GM12878 (cell line): ENCODE measurements at regions not wholly inside any gene's neighbourhood (a gene's known extent, or its start where the extent isn't known, plus 50 kb on each side); places are given as distances from the start of the nearest gene placed in this dataset.

ENCODE experiments used
- ATAC-seq: fragments of 200-7000 bp; cut with Tn5 transposase; 3 replicates; pipeline ENCODE4 v1.9.1; 2020; ENCODE audit warnings: mild to moderate bottlenecking, moderate library complexity
- BruUV-seq: library from RNA; stranded (reverse); fragments of 400-500 nt; replicated peaks from 2 replicates; lab custom pipeline; 2021; lab: Mats Ljungman, UMichigan
- CTCF ChIA-PET: fragments of 300-600 bp; sonication (Branson Sonifier 250); formaldehyde crosslinking; extraction: SDS; loops from one replicate; lab custom pipeline; 2021; ENCODE audit warnings: inconsistent platforms; lab: Yijun Ruan, JAX
- POLR2A ChIA-PET: fragments of 350-600 bp; formaldehyde crosslinking; extraction: SDS; loops from one replicate; lab custom pipeline; 2021; ENCODE audit warnings: inconsistent platforms; lab: Charles Lee
- RAD21 ChIA-PET: fragments of 300-600 bp; sonication (Branson Sonifier 250); formaldehyde crosslinking; loops from one replicate; lab custom pipeline; 2023; ENCODE audit warnings: antibody characterized with exemption; ENCODE audit not compliant: unreplicated experiment; lab: Charles Lee
- SMC1A ChIA-PET: fragments of 300-600 bp; sonication (Branson Sonifier 250); formaldehyde crosslinking; loops from one replicate; lab custom pipeline; 2023; ENCODE audit not compliant: unreplicated experiment, uncharacterized antibody; lab: Charles Lee
- DNase-seq: peaks from one replicate; pipeline ENCODE4 v3.0.0-alpha.2; 2011; ENCODE audit warnings: low read depth, low spot score
- FAIRE-seq: peaks from 3 replicates; lab custom pipeline; 2011; peaks lifted over from hg19 to GRCh38; lab: Jason Lieb, UNC
- H2AFZ ChIP-seq: 2 replicates; pipeline ENCODE4 v1.6.0; 2011; ENCODE audit warnings: low read depth, low read length, control low read depth; ENCODE audit not compliant: control insufficient read depth
- H3K27ac ChIP-seq: 2 replicates; pipeline ENCODE4 v1.5.1; 2011; ENCODE audit warnings: control low read depth; ENCODE audit not compliant: control insufficient read depth, insufficient read depth
- H3K27me3 ChIP-seq, 2 experiments: replicated peaks in 1 of 2; 2 replicates each; pipeline versions ENCODE4 v1.6.0 to v1.6.1; 2011; ENCODE audit warnings: low read length in 1 of 2; ENCODE audit not compliant: control insufficient read depth in 2 of 2, insufficient read depth in 2 of 2
- H3K36me3 ChIP-seq, 2 experiments: 2 replicates each; pipeline ENCODE4 v1.5.1; 2011; ENCODE audit warnings: low read length in 1 of 2; ENCODE audit not compliant: control insufficient read depth in 2 of 2, insufficient read depth in 2 of 2
- H3K4me1 ChIP-seq: 2 replicates; pipeline ENCODE4 v1.6.1; 2011; ENCODE audit warnings: mild to moderate bottlenecking, low read length, moderate library complexity, mixed read lengths; ENCODE audit not compliant: control insufficient read depth, insufficient read depth
- H3K4me2 ChIP-seq: 2 replicates; pipeline ENCODE4 v1.6.0; 2011; ENCODE audit warnings: control low read depth; ENCODE audit not compliant: control insufficient read depth, insufficient read depth
- H3K4me3 ChIP-seq: fragments of 200-600 bp; sonication (generic); 2 replicates; pipeline ENCODE4 v1.5.1; 2016
- H3K79me2 ChIP-seq: 2 replicates; pipeline ENCODE4 v1.6.0; 2011; ENCODE audit warnings: low read length; ENCODE audit not compliant: control insufficient read depth, insufficient read depth
- H3K9ac ChIP-seq: 2 replicates; pipeline ENCODE4 v1.8.0; 2011; ENCODE audit warnings: low read length, control low read depth, mixed read lengths; ENCODE audit not compliant: control insufficient read depth, insufficient read depth
- H3K9me3 ChIP-seq: replicated peaks from 3 replicates; pipeline ENCODE4 v1.5.1; 2011; ENCODE audit warnings: mild to moderate bottlenecking, low read length; ENCODE audit not compliant: control insufficient read depth, insufficient read depth
- H4K20me1 ChIP-seq: 2 replicates; pipeline ENCODE4 v1.6.0; 2011; ENCODE audit not compliant: control insufficient read depth, insufficient read depth
- ATF2 ChIP-seq: IDR thresholded peaks from 2 replicates; pipeline ENCODE4 v1.6.1; 2012; ENCODE audit warnings: low read length, inconsistent platforms
- CREB1 ChIP-seq: IDR thresholded peaks from 2 replicates; pipeline ENCODE4 v1.6.1; 2012; ENCODE audit warnings: low read depth, mild to moderate bottlenecking, inconsistent platforms
- CTCF ChIP-seq, 3 experiments: IDR thresholded peaks in 2 of 3; conservative IDR thresholded peaks in 1 of 3; 2 replicates each; pipeline ENCODE4 v1.5.1; 2011; ENCODE audit warnings: low read depth in 3 of 3, low read length in 3 of 3, mild to moderate bottlenecking in 3 of 3, control low read depth in 2 of 3, moderate library complexity in 2 of 3, inconsistent platforms in 1 of 3, mixed read lengths in 1 of 3; ENCODE audit not compliant: control insufficient read depth in 2 of 3, insufficient read depth in 1 of 3; ENCODE audit errors: extremely low read depth in 1 of 3
- FOXK2 ChIP-seq: fragments of 450-650 bp; IDR thresholded peaks from 2 replicates; pipeline ENCODE4 v1.6.1; 2017; ENCODE audit warnings: mild to moderate bottlenecking, moderate library complexity
- HDGF ChIP-seq: fragments of 450-650 bp; IDR thresholded peaks from 2 replicates; pipeline ENCODE4 v1.6.1; 2016; ENCODE audit warnings: antibody characterized with exemption
- JUNB ChIP-seq: IDR thresholded peaks from 2 replicates; pipeline ENCODE4 v1.6.1; 2016; ENCODE audit warnings: antibody characterized with exemption, mild to moderate bottlenecking
- JUND ChIP-seq: IDR thresholded peaks from 2 replicates; pipeline ENCODE4 v1.6.1; 2012; ENCODE audit warnings: low read depth, mild to moderate bottlenecking, low read length, improper control_type of control experiment, moderate library complexity
- PBX3 ChIP-seq: IDR thresholded peaks from 2 replicates; pipeline ENCODE4 v1.6.1; 2011; ENCODE audit warnings: mild to moderate bottlenecking, low read depth, low read length, moderate library complexity; ENCODE audit not compliant: insufficient replicate concordance
- RCOR1 ChIP-seq: conservative IDR thresholded peaks from 2 replicates; pipeline ENCODE4 v1.6.1; 2012; ENCODE audit warnings: low read depth, low read length, improper control_type of control experiment
- RFX5 ChIP-seq: IDR thresholded peaks from 2 replicates; pipeline ENCODE4 v1.6.1; 2011; ENCODE audit warnings: low read depth, low read length, improper control_type of control experiment
- STAT1 ChIP-seq: fragments of 450-650 bp; conservative IDR thresholded peaks from 2 replicates; pipeline ENCODE4 v1.6.1; 2014; ENCODE audit warnings: antibody characterized with exemption, mild to moderate bottlenecking
- TARDBP ChIP-seq: IDR thresholded peaks from 2 replicates; pipeline ENCODE4 v1.6.1; 2016; ENCODE audit warnings: borderline replicate concordance
- USF1 ChIP-seq: IDR thresholded peaks from 2 replicates; pipeline ENCODE4 v1.6.1; 2011; ENCODE audit warnings: borderline replicate concordance, low read depth, mild to moderate bottlenecking, moderate library complexity, mixed read lengths, low read length; ENCODE audit not compliant: insufficient read depth; ENCODE audit errors: extremely low read length
- ZBED1 ChIP-seq: IDR thresholded peaks from 2 replicates; pipeline ENCODE4 v1.6.1; 2016; ENCODE audit warnings: borderline replicate concordance
- WGBS: methylation state at CpG from one replicate; pipeline ENCODE4 v1.1.6; 2016; ENCODE audit warnings: low lambda C conversion rate; ENCODE audit not compliant: insufficient replicate concordance, insufficient coverage; ENCODE audit errors: missing lambda C conversion rate; 5-methylcytosine and 5-hydroxymethylcytosine counted together
- in situ Hi-C: fragments of 300-500 bp; cut with MboI; formaldehyde crosslinking; loops from 9 replicates; pipeline ENCODE4 v1.14.3; 2018; ENCODE audit warnings: mixed read lengths
- intact Hi-C: fragments of 100-400 bp; cut with micrococcal nuclease; formaldehyde crosslinking; loops from one replicate; pipeline ENCODE4 v1.14.2; 2022; ENCODE audit not compliant: unreplicated experiment
- TF ChIP-seq, protein P1 (sequence below): fragments of 450-650 bp; IDR thresholded peaks from 2 replicates; pipeline ENCODE4 v1.6.1; 2017; ENCODE audit warnings: mild to moderate bottlenecking, moderate library complexity

DNA sequence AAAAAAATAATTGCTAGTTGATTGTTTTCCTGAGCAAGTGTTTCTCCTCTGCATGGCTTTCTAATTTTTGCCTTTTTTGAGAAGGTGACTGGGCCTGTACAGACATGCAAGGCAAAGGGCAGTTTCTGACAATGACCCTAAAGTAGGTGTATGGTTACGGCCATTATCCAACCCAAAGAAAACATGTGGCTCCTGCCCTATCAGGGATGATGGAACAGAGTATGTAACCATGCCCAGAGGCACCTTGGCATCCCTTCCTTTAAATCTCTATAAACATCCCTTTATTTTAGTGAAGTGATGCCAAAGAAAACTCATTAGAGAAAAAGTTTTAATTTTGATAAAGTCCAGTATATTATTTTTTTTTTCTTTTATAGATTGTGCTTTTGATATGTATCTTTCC, 217.5 kb downstream of the LPIN1 start:
- in situ Hi-C loops (no loop called here), intact Hi-C loops (no loop called here)
- Histone ChIP-seq H3K27ac (no peak overlapping the region), H3K9ac (no peak overlapping the region), H3K36me3 (no peaks in the 10 kb centered on the region; a peak in 2 of 4 replicates), H3K4me1 (no peaks in the 10 kb centered on the region), H2AFZ (no peak overlapping the region), H3K27me3 (no peaks in the 10 kb centered on the region), H3K4me2 (no peak overlapping the region), H3K79me2 (no peaks in the 10 kb centered on the region), H3K9me3 (no peaks in the 10 kb centered on the region; the same call in 2 of the 3 replicates), H4K20me1 (no peaks in the 10 kb centered on the region), H3K4me3 (no peak overlapping the region)
- 81% methylated on average over 1 of the region's 1 CpG for WGBS
- POLR2A ChIA-PET: no interaction called here
- SMC1A ChIA-PET: interaction anchor here (2.2 kb wide), 1 partner anchor 9 kb away, joined by 6 read pairs; no protein-coding TSS in a partner anchor
- CTCF ChIA-PET: interaction anchor here (0.9 kb wide), 1 partner anchor 91 kb away, joined by 3 read pairs; no protein-coding TSS in a partner anchor
- no peak for FAIRE-seq
- no peak for ATAC-seq
- RAD21 ChIA-PET: no interaction called here
- no TSS peak for BruUV-seq
- DNase-seq: no peak
- TF ChIP-seq ZBED1: no peak
- TF ChIP-seq TARDBP: no peak
- TF ChIP-seq CTCF (IDR thresholded peaks at IDR 0.05 in 2 of 3, conservative IDR thresholded peaks at IDR 0.05 in 1 of 3; ENCODE audit: control insufficient read depth in 2 of 3, extremely low read depth in 1 of 3, insufficient read depth in 1 of 3, low read depth in 3 of 3, low read length in 3 of 3): no peak
- no peak for TF ChIP-seq FOXK2
- TF ChIP-seq JUNB: no peak
- TF ChIP-seq USF1: no peak
- TF ChIP-seq, protein P1, sequence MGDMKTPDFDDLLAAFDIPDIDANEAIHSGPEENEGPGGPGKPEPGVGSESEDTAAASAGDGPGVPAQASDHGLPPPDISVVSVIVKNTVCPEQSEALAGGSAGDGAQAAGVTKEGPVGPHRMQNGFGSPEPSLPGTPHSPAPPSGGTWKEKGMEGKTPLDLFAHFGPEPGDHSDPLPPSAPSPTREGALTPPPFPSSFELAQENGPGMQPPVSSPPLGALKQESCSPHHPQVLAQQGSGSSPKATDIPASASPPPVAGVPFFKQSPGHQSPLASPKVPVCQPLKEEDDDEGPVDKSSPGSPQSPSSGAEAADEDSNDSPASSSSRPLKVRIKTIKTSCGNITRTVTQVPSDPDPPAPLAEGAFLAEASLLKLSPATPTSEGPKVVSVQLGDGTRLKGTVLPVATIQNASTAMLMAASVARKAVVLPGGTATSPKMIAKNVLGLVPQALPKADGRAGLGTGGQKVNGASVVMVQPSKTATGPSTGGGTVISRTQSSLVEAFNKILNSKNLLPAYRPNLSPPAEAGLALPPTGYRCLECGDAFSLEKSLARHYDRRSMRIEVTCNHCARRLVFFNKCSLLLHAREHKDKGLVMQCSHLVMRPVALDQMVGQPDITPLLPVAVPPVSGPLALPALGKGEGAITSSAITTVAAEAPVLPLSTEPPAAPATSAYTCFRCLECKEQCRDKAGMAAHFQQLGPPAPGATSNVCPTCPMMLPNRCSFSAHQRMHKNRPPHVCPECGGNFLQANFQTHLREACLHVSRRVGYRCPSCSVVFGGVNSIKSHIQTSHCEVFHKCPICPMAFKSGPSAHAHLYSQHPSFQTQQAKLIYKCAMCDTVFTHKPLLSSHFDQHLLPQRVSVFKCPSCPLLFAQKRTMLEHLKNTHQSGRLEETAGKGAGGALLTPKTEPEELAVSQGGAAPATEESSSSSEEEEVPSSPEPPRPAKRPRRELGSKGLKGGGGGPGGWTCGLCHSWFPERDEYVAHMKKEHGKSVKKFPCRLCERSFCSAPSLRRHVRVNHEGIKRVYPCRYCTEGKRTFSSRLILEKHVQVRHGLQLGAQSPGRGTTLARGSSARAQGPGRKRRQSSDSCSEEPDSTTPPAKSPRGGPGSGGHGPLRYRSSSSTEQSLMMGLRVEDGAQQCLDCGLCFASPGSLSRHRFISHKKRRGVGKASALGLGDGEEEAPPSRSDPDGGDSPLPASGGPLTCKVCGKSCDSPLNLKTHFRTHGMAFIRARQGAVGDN: no peak
- no peak for TF ChIP-seq ATF2
- TF ChIP-seq JUND: no peak
- no peak for TF ChIP-seq CREB1
- TF ChIP-seq RCOR1: no peak
- TF ChIP-seq STAT1: no peak
- no peak for TF ChIP-seq RFX5
- TF ChIP-seq HDGF: no peak
- no peak for TF ChIP-seq PBX3
